Endothelial cell of umbilical vein (primary cell): ENCODE measurements at regions not wholly inside any gene's neighbourhood (a gene's known extent, or its start where the extent isn't known, plus 50 kb on each side); places are given as distances from the start of the nearest gene placed in this dataset.
"Not testable (repeated sequence)": the region's sequence is repeated elsewhere in the genome, so short reads cannot be mapped to it uniquely, and the experiment has no call there.

Source experiments
- EZH2 ChIP-seq: IDR thresholded peaks from 2 replicates; pipeline ENCODE4 v1.6.1; 2012; ENCODE audit warnings: borderline replicate concordance, low read depth, mild to moderate bottlenecking, moderate library complexity, low read length, inconsistent platforms; ENCODE audit not compliant: severe bottlenecking
- POLR2A ChIP-seq: IDR thresholded peaks from 2 replicates; pipeline ENCODE4 v1.6.1; 2012; ENCODE audit warnings: low read depth, mild to moderate bottlenecking, control low read depth, low read length

DNA sequence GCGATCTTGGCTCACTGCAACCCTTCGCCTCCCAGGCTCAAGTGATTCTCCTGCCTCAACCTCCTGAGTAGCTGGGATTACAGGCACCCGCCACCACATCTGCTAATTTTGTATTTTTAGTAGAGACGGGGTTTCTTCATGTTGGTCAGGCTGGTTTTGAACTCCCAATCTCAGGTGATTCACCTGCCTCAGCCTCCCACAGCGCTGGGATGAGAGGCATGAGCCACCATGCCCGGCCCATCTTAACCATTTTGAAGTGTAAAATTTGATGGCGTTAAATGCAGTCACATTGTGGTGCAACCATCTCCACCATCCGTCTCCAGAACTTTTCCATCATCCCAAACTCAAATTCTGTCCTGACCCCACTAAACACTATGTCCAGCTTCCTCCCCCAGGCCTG is 61.8 kb upstream of the METTL9 start:
- TF ChIP-seq EZH2, POLR2A: not testable (repeated sequence)
